ENCODE measurements at regions not wholly inside any gene's neighbourhood (a gene's known extent, or its start where the extent isn't known, plus 50 kb on each side); places are given as distances from the start of the nearest gene placed in this dataset.

DNA sequence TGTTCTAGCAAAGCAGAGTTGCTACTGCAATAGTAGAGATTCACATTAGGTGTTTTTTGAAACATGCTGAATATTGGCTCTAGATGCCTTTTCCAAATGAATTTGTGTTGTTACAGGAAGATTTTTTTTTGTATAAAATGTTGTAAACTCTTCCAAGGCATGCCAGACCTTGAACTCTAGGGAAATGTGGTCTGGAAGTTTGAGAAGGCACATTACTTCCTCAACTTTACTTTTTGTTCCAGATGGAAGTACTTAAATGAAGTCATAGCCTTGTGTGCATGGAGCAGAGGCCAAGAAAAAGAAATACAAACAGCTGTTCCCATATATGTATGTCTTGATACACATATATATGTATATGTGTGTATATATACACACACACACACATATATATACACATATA is 585.7 kb upstream of the MARCKS start:
- DNase-seq (ENCODE audit: low read depth in 1 of 2, low spot score in 1 of 2): no peak

GRCh38 chr6:113276601-113277000 is 580.5 kb upstream of the MARCKS start:
- no peak for DNase-seq (ENCODE audit: low read depth in 1 of 2, low spot score in 1 of 2)

- no peak for DNase-seq (ENCODE audit: low read depth in 1 of 2, low spot score in 1 of 2)
Measured at GRCh38 chr6:113277111-113277510, 580.0 kb upstream of the MARCKS start.

GRCh38 chr6:113281014-113281413 is 576.1 kb upstream of the MARCKS start:
- no peak for DNase-seq (ENCODE audit: low read depth in 1 of 2, low spot score in 1 of 2)

GRCh38 chr6:113281431-113281830 is 575.7 kb upstream of the MARCKS start:
- no peak for DNase-seq (ENCODE audit: low read depth in 1 of 2, low spot score in 1 of 2)

GRCh38 chr6:113287396-113287795 is 569.7 kb upstream of the MARCKS start:
- no peak for DNase-seq (ENCODE audit: low read depth in 1 of 2, low spot score in 1 of 2)

DNA sequence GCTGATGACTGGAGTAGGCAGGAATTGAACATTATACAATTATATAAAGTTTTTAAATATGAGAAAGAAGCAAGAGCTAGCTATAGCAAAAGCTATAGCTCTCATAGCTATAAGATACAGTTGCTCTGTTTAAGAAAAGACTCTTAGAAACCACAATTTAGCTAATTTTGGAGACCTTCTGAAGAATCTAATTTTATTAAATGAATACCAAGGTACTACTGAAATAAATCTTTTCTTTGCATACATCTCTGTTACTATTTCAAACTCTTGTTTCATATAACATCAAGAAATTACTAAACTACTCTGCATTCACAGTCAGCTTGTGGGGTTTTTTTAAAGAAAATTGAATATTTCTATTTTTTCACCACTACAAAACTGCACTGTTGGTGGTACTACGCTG is 568.7 kb upstream of the MARCKS start:
- no peak for DNase-seq (ENCODE audit: low read depth in 1 of 2, low spot score in 1 of 2)

GRCh38 chr6:113289166-113289565 is 568.0 kb upstream of the MARCKS start:
- no peak for DNase-seq (ENCODE audit: low read depth in 1 of 2, low spot score in 1 of 2)

DNA sequence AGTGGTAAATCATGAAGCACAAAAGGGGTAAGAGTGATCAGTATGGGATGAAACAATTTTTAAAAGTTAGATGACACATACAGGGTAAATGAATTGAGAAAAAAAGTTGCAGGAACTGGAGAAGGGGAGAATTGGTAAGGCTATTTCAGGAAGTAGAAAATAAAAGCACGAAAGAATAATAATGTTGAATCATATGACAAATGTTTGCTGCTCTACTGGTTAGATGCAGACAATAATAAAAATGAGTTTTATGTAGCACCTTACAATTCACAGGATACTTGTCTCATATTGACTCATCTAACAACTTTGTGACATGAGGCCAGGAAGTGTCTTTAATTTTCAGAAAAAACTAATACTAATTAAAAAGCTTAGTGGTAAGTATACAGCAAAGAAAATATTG is 566.5 kb upstream of the MARCKS start:
- DNase-seq (ENCODE audit: low read depth in 1 of 2, low spot score in 1 of 2): no peak

- DNase-seq (ENCODE audit: low read depth in 1 of 2, low spot score in 1 of 2): no peak
Measured at GRCh38 chr6:113291751-113292445, 565.2 kb upstream of the MARCKS start.

DNA sequence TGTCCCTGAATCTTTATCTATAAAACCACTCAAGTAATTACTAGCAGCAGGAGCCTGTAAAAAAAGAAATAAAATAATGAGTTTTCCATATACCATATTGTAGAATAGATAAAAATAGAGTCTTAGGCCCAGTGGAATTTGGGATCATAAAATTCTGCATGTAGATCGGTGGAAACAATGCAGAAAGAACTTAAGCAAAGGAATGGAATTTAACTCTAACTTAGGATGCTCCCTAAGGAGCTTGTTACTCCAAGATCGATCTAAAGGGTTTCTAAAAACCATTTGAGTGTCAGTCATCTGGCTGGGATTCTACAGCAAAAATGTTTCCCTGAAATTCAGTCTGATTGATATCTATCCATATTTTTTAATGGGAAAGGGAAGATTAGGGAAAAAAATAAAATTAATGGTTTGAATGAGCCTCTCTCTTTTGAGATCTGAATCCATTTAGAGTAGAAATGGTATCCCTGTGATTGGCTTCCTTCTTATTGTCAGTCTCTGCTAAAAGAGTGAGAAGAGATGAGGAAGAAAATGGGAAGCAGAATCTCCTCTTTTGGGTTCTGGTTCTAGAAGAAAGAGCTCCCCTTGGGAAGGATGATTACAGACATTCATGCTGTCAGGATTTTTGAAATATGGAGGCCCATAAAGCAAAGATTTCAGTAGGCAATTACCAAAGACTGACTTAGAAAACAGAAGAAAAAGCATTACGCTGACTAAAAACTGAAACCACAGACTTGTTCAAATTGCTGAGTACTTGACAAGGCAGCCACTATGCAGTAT is 564.3 kb upstream of the MARCKS start:
- no peak for DNase-seq (ENCODE audit: low read depth in 1 of 2, low spot score in 1 of 2)

- DNase-seq (ENCODE audit: low read depth in 1 of 2, low spot score in 1 of 2): no peak
Measured at GRCh38 chr6:113293423-113293740, 563.8 kb upstream of the MARCKS start.

- no peak for DNase-seq (ENCODE audit: low read depth in 1 of 2, low spot score in 1 of 2)
Measured at GRCh38 chr6:113299531-113299930, 557.6 kb upstream of the MARCKS start.

DNA sequence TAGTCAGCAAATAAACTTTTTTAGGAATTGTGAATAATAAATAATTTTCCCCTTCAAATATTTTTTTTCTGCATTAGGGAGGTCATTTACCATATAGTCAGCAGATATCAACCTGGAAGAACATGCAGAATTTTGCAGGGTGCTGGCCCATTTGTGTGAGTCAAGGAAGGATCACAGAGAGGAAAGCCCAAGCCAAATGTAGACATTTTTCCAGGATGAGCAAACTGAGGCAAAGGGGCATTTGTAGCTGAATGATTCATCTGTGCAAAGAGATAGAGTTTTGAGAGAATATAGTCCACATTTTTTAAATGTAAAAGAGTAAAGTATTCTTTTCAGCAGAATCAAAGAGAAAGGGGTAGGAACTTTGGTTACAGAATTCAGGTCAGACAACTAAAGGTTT is 555.5 kb upstream of the MARCKS start:
- no peak for DNase-seq (ENCODE audit: low read depth in 1 of 2, low spot score in 1 of 2)

- no peak for DNase-seq (ENCODE audit: low read depth in 1 of 2, low spot score in 1 of 2)
Measured at GRCh38 chr6:113304116-113304515, 553.0 kb upstream of the MARCKS start.

DNA sequence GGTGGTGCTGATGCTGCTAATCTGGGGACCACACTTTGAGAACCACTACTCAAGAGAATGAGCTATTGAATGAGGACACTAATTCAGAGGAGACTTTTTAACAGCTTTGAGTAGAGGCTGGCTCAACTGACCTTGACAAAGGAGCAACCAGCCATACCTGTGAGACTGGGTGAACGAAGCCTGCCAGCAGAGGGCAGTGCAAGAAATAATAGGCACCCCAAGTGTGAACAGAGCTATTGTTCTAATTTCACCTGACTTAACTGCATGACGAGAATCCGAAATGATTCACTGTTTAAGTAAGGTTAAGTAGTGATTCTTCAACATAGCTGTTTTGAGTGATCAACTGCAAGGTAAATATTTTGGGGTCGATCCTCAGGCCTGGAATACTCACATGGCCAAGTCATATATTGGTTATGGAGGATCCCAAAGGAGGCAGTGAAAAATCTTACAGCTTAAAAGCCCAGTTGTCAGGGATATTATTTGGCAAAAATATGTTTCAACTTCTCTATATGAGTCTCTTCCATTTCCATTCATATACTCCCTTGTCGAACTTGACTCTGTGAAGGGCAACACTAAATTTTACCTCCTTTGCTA is 550.5 kb upstream of the MARCKS start:
- no peak for DNase-seq (ENCODE audit: low read depth in 1 of 2, low spot score in 1 of 2)

GRCh38 chr6:113308266-113308665 is 548.9 kb upstream of the MARCKS start:
- no peak for DNase-seq (ENCODE audit: low read depth in 1 of 2, low spot score in 1 of 2)

DNA sequence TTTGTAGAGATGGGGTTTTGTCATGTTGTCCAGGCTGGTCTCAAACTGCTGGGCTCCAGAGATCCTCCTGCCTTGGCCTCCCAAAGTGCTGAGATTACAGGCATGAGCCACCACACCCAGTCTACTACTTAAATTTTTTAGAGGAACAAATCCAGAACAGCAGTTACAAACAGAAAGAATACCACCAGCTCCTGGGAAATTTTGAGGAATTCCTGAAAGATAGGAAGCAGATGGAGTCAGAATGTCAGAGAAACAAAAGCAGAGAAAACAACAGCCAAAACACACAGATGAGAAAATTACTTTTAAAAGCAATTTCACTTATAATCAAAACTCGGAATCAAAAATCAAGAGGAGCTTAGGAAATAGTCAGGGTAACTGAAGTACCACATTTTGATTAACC is 543.3 kb upstream of the MARCKS start:
- DNase-seq (ENCODE audit: low read depth in 1 of 2, low spot score in 1 of 2): no peak

DNA sequence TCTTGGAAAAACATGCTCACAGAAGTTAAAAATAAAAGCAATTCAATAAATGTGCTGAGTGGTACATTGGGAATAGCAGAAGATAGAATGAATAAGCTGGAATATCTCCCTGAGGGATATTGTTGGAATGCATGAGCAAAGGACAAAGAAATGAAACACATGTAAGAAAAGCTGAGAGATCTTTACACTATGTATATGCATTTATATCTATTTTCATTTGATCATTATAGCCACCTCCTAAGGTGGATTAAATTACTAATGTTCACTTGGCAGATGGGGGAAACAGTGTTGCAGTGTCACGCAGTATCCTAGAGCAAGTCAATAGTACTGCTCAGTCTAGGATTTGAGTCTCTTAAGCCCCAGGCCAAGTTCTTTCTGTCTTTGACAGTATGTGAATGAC is 542.0 kb upstream of the MARCKS start:
- no peak for DNase-seq (ENCODE audit: low read depth in 1 of 2, low spot score in 1 of 2)

DNA sequence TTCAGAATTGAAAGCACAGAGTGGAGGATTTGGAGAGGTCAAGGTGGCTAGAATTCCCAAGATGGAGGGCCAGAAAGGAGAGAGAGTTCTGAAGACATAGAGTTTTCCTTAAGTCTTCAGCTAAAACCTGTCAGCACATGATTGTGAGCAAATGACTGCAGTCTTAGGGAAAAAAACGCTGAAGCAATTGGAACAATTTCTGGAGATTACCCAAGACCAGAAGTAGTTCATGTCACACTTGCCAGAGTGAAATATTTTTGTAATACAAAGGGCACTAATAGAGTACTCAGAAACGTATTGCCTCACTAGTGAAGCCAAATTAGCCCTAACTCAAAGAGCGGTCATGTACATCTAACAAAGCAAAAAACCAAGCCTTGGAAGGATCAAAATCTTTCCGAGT is 541.3 kb upstream of the MARCKS start:
- no peak for DNase-seq (ENCODE audit: low read depth in 1 of 2, low spot score in 1 of 2)

GRCh38 chr6:113317442-113317841 is 539.7 kb upstream of the MARCKS start:
- DNase-seq (ENCODE audit: low read depth in 1 of 2, low spot score in 1 of 2): no peak

DNA sequence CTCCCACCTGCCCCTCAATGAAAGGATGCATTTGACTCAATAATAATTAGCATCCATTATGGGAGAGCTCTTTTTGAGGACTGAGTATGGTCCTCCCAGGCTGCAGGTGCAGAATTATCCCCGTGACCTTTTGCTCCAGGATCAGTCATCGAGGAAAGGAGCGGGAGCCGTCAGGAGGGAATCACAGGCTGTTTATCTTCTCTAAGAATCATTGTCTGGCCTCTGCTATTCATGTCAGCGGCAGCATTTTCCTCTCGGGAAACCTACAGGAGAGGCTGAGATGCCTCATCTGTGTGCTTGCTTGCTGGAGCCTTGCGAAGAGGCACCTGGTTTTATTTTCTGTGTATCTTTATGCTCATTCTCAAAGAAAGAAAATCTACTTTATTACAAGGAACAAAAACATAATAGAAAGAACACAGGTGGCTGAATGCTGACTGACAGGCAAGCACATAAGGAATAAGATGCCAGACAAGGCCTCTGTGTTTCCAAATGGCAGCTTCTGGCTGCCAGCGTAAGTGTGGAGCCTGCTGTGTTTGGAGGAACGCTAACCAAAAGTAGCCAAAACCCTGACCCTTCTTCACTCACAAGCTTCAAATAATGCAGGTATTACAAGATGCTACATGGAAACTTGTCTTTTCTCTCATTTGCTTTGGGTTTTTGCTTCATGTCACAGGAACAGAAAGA is 539.1 kb upstream of the MARCKS start:
- no peak for DNase-seq (ENCODE audit: low read depth in 1 of 2, low spot score in 1 of 2)
